Suprapubic skin (tissue), 4 donors: ENCODE measurements at regions not wholly inside any gene's neighbourhood (a gene's known extent, or its start where the extent isn't known, plus 50 kb on each side); places are given as distances from the start of the nearest gene placed in this dataset.

Experiments
- DNase-seq, 2 donors: peaks; one replicate each; pipeline ENCODE4 v3.0.0-alpha.2; 2019; ENCODE audit warnings: low spot score in 2 of 2
- H3K27ac ChIP-seq: fragments of 200-600 bp; sonication (generic); one replicate; pipeline ENCODE4 v1.5.1; 2019
- H3K27me3 ChIP-seq: fragments of 200-600 bp; sonication (generic); one replicate; pipeline ENCODE4 v1.5.1; 2019
- H3K36me3 ChIP-seq: fragments of 200-600 bp; sonication (generic); one replicate; pipeline ENCODE4 v1.5.1; 2019
- H3K4me1 ChIP-seq: fragments of 200-600 bp; sonication (generic); one replicate; pipeline ENCODE4 v1.5.1; 2019
- H3K4me3 ChIP-seq: fragments of 200-600 bp; sonication (generic); one replicate; pipeline ENCODE4 v1.5.1; 2019; ENCODE audit warnings: mild to moderate bottlenecking
- H3K9me3 ChIP-seq: fragments of 200-600 bp; sonication (generic); one replicate; pipeline ENCODE4 v1.5.1; 2019
- EP300 ChIP-seq: sonication (generic); formaldehyde crosslinking; IDR thresholded peaks from one replicate; pipeline ENCODE4 v1.6.1; 2017; ENCODE audit warnings: antibody characterized with exemption
- POLR2A ChIP-seq, 2 donors: fragments of 450-650 bp; IDR thresholded peaks; one replicate each; pipeline ENCODE4 v1.6.1; 2017; ENCODE audit warnings: antibody characterized with exemption in 2 of 2, mild to moderate bottlenecking in 2 of 2, moderate library complexity in 2 of 2
- POLR2AphosphoS5 ChIP-seq, 3 donors: sonication (generic); formaldehyde crosslinking; IDR thresholded peaks; one replicate each; pipeline ENCODE4 v1.6.1; 2017; ENCODE audit warnings: antibody characterized with exemption in 3 of 3
- WGBS: methylation state at CpG from one replicate; pipeline ENCODE4 v1.1.5; 2018; 5-methylcytosine and 5-hydroxymethylcytosine counted together
- TF ChIP-seq, protein P1 (sequence below), 2 donors: fragments of 200-600 bp in 1 of 2; fragments of 450-650 bp in 1 of 2; sonication (generic) in 1 of 2; IDR thresholded peaks; one replicate each; pipeline ENCODE4 v1.5.1; 2016 to 2019; ENCODE audit warnings: antibody characterized with exemption in 2 of 2, mild to moderate bottlenecking in 1 of 2, moderate library complexity in 1 of 2

DNA sequence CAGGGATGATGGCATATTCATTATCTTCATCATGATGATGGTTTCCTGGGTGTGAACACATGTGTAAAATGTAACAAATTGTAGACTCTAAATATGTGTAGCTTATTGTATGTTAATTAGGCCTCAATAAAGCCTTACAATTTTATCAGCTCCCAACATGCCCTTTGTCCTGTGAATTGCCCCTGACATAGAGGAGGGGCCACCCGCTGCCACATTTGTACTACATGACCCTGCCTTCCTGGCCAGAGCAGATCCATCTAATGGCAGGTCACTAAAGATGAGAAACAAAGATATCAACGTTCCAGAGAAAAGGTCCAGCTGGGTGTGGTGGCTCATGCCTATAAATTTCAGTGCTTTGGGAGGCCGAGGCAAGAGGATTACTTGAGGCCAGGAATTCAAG, 117.2 kb downstream of the CAAP1 start:
- Histone ChIP-seq H3K27ac (no peak overlapping the region), H3K9me3 (no peaks in the 10 kb centered on the region), H3K27me3 (no peaks in the 10 kb centered on the region), H3K36me3 (no peaks in the 10 kb centered on the region), H3K4me1 (no peaks in the 10 kb centered on the region), H3K4me3 (no peak overlapping the region)
- DNase-seq, result no peak
- TF ChIP-seq POLR2A (IDR thresholded peaks at IDR 0.05) (no peak), POLR2AphosphoS5 (IDR thresholded peaks at IDR 0.05) (no peak), EP300 (no peak)
- TF ChIP-seq, protein P1, sequence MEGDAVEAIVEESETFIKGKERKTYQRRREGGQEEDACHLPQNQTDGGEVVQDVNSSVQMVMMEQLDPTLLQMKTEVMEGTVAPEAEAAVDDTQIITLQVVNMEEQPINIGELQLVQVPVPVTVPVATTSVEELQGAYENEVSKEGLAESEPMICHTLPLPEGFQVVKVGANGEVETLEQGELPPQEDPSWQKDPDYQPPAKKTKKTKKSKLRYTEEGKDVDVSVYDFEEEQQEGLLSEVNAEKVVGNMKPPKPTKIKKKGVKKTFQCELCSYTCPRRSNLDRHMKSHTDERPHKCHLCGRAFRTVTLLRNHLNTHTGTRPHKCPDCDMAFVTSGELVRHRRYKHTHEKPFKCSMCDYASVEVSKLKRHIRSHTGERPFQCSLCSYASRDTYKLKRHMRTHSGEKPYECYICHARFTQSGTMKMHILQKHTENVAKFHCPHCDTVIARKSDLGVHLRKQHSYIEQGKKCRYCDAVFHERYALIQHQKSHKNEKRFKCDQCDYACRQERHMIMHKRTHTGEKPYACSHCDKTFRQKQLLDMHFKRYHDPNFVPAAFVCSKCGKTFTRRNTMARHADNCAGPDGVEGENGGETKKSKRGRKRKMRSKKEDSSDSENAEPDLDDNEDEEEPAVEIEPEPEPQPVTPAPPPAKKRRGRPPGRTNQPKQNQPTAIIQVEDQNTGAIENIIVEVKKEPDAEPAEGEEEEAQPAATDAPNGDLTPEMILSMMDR (IDR thresholded peaks at IDR 0.05), result no peak
- WGBS, result 66% methylated on average over 3 of the region's 3 CpGs

DNA sequence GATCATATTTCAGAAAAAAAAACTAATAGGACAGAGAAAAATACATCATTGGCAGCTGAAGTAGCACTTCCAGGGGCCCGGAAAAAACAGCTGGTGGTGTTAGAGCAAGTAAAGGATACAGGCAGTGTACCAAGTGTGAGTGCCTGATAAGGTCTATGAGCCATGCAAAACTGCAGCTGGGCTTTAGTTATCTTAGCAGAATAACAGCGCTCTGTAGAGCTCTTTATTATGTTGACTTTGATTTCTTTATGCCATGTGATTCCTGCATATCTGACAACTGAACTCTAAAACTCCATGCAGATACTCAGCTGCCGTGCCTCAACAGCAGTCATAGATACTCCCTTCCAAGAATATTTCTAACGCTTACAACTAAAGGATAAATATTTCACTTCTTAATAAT, 119.5 kb downstream of the CAAP1 start:
- Histone ChIP-seq H3K27ac (no peak overlapping the region), H3K27me3 (no peaks in the 10 kb centered on the region), H3K9me3 (no peaks in the 10 kb centered on the region), H3K4me1 (no peaks in the 10 kb centered on the region), H3K36me3 (no peaks in the 10 kb centered on the region), H3K4me3 (no peak overlapping the region)
- no peak for DNase-seq
- TF ChIP-seq, protein P1 (IDR thresholded peaks at IDR 0.05), result no peak
- TF ChIP-seq POLR2AphosphoS5 (IDR thresholded peaks at IDR 0.05) (no peak), EP300 (no peak), POLR2A (IDR thresholded peaks at IDR 0.05) (no peak)
- WGBS, result 81% methylated on average over 4 of the region's 4 CpGs

DNA sequence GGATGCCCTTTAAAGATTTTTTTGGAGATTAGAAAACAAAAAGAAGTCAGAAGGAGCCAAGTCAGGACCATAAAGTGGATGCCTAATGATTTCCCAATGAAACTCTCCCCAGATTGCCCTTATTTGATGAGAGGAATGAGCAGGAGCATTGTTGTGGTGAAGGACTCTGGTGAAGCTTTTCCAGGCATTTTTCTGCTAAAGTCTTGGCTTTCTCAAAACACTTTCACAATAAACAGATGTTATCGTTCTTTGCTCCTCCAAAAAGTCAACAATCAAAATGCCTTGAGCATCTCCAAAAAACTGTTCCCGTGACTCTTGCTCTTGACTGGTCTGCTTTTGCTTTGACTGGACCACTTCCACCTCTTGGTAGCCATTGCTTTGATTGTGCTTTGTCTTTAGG, 121.8 kb downstream of the CAAP1 start:
- Histone ChIP-seq H3K27me3 (no peaks in the 10 kb centered on the region), H3K9me3 (no peaks in the 10 kb centered on the region), H3K4me3 (no peak overlapping the region), H3K4me1 (no peaks in the 10 kb centered on the region), H3K27ac (no peak overlapping the region), H3K36me3 (no peaks in the 10 kb centered on the region)
- TF ChIP-seq POLR2A (IDR thresholded peaks at IDR 0.05) (no peak), EP300 (no peak), POLR2AphosphoS5 (IDR thresholded peaks at IDR 0.05) (no peak)
- TF ChIP-seq, protein P1 (IDR thresholded peaks at IDR 0.05), result no peak
- DNase-seq, result no peak
- WGBS, result 51% methylated on average over 2 of the region's 2 CpGs

DNA sequence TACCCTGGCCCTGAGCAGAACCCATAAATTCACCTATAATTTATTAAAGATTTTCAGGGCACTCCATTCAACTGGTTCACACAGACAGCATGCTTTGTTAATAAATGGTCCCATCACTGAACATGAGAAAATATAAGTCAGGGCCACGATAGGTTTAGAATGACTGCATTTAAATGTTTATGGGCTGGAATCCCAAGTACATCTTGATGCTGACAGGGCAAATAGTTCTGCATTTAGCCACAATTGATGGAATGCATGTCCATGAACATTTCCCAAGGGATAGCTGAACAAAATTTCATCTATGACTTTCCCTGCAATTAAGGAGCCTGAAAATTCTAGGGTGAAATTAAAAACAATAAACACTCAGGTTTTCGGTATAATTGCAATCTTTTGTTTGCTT, 124.5 kb downstream of the CAAP1 start:
- no peaks in the 10 kb centered on the region for H3K27me3 ChIP-seq
- no peaks in the 10 kb centered on the region for H3K36me3 ChIP-seq
- H3K4me1 ChIP-seq, result no peaks in the 10 kb centered on the region
- no peak for TF ChIP-seq POLR2AphosphoS5 (IDR thresholded peaks at IDR 0.05)
- TF ChIP-seq, protein P1 (IDR thresholded peaks at IDR 0.05), result no peak
- TF ChIP-seq EP300, result no peak
- TF ChIP-seq POLR2A (IDR thresholded peaks at IDR 0.05), result no peak
- no peak overlapping the region for H3K27ac ChIP-seq
- no peak overlapping the region for H3K4me3 ChIP-seq
- DNase-seq, result no peak
- H3K9me3 ChIP-seq, result no peaks in the 10 kb centered on the region
- WGBS, result 60% methylated on average over 2 of the region's 2 CpGs

DNA sequence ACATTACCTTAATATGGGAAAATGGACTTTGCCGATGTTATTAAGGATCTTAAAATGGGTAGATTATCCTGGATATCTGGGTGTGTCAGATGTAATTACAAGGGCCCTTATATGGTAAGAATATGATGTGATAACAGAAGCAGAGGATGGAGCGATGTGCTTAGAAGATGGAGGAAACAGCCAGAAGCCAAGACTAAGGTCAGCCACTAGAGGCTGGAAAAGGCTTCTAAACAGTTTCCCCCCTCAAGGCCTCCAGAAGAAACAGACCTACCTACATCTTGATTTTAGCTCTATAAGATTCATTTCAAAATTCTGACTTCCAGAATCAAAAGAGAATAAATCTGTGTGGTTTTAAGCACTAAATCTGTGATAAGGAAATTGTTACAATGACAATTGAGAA, 131.9 kb downstream of the CAAP1 start:
- H3K4me1 ChIP-seq, result no peaks in the 10 kb centered on the region
- no peak for DNase-seq
- H3K4me3 ChIP-seq, result no peak overlapping the region
- no peak overlapping the region for H3K27ac ChIP-seq
- H3K27me3 ChIP-seq, result no peaks in the 10 kb centered on the region
- no peak for TF ChIP-seq POLR2AphosphoS5 (IDR thresholded peaks at IDR 0.05)
- no peak for TF ChIP-seq POLR2A (IDR thresholded peaks at IDR 0.05)
- TF ChIP-seq, protein P1 (IDR thresholded peaks at IDR 0.05), result no peak
- no peak for TF ChIP-seq EP300
- no peaks in the 10 kb centered on the region for H3K9me3 ChIP-seq
- WGBS, result 97% methylated on average over 2 of the region's 2 CpGs
- H3K36me3 ChIP-seq, result no peaks in the 10 kb centered on the region
